ENCODE measurements at regions not wholly inside any gene's neighbourhood (a gene's known extent, or its start where the extent isn't known, plus 50 kb on each side); places are given as distances from the start of the nearest gene placed in this dataset.

GRCh38 chr4:33316033-33316432 lies 2595.9 kb downstream of the PCDH7 start:
- Mint-ChIP-seq H3K9me3 (no peaks in the 10 kb centered on the region), H3K36me3 (no peaks in the 10 kb centered on the region), H3K4me3 (no peak overlapping the region), H3K27ac (no peak overlapping the region), H3K27me3 (no peaks in the 10 kb centered on the region), H3K4me1 (ENCODE audit: unreplicated experiment) (no peaks in the 10 kb centered on the region)
- DNase-seq (ENCODE audit: extremely low spot score, unreplicated experiment) = no peak
- TF ChIP-seq CTCF (conservative IDR thresholded peaks at IDR 0.05) = no peak

- Mint-ChIP-seq H3K4me3 (no peak overlapping the region), H3K27me3 (no peaks in the 10 kb centered on the region), H3K4me1 (ENCODE audit: unreplicated experiment) (no peaks in the 10 kb centered on the region), H3K36me3 (no peaks in the 10 kb centered on the region), H3K9me3 (no peaks in the 10 kb centered on the region), H3K27ac (no peak overlapping the region)
- DNase-seq (ENCODE audit: extremely low spot score, unreplicated experiment) = no peak
- no peak for TF ChIP-seq CTCF (conservative IDR thresholded peaks at IDR 0.05)
These were observed 2596.4 kb downstream of the PCDH7 start for GRCh38 chr4:33316578-33316977.

- no peaks in the 10 kb centered on the region for H3K4me1 Mint-ChIP-seq (ENCODE audit: unreplicated experiment)
- H3K27ac Mint-ChIP-seq = no peak overlapping the region
- DNase-seq (ENCODE audit: extremely low spot score, unreplicated experiment) = no peak
- H3K27me3 Mint-ChIP-seq = no peaks in the 10 kb centered on the region
- no peaks in the 10 kb centered on the region for H3K36me3 Mint-ChIP-seq
- no peak overlapping the region for H3K4me3 Mint-ChIP-seq
- no peak for TF ChIP-seq CTCF (conservative IDR thresholded peaks at IDR 0.05)
- no peaks in the 10 kb centered on the region for H3K9me3 Mint-ChIP-seq
These were observed 2603.2 kb downstream of the PCDH7 start for GRCh38 chr4:33323393-33323792.

- TF ChIP-seq CTCF (conservative IDR thresholded peaks at IDR 0.05) = no peak
- H3K9me3 Mint-ChIP-seq = no peaks in the 10 kb centered on the region
These were observed 2614.2 kb downstream of the PCDH7 start for GRCh38 chr4:33334416-33334815.

GRCh38 chr4:33339762-33340161 lies 2619.6 kb downstream of the PCDH7 start:
- Mint-ChIP-seq H3K36me3 (no peaks in the 10 kb centered on the region), H3K4me1 (ENCODE audit: unreplicated experiment) (no peaks in the 10 kb centered on the region), H3K4me3 (no peak overlapping the region), H3K27me3 (no peaks in the 10 kb centered on the region), H3K9me3 (no peaks in the 10 kb centered on the region), H3K27ac (no peak overlapping the region)
- DNase-seq (ENCODE audit: extremely low spot score, unreplicated experiment) = no peak
- TF ChIP-seq CTCF (conservative IDR thresholded peaks at IDR 0.05) = no peak

More at GRCh38 chr4:33334416-33334815, 2614.2 kb downstream of the PCDH7 start:
- Mint-ChIP-seq H3K27ac (no peak overlapping the region), H3K4me3 (no peak overlapping the region), H3K27me3 (no peaks in the 10 kb centered on the region), H3K36me3 (no peaks in the 10 kb centered on the region), H3K4me1 (ENCODE audit: unreplicated experiment) (no peaks in the 10 kb centered on the region)
- no peak for DNase-seq (ENCODE audit: extremely low spot score, unreplicated experiment)

- H3K9me3 Mint-ChIP-seq = no peaks in the 10 kb centered on the region
- no peaks in the 10 kb centered on the region for H3K36me3 Mint-ChIP-seq
- no peak overlapping the region for H3K27ac Mint-ChIP-seq
- H3K4me1 Mint-ChIP-seq (ENCODE audit: unreplicated experiment) = no peaks in the 10 kb centered on the region
- H3K4me3 Mint-ChIP-seq = no peak overlapping the region
- no peaks in the 10 kb centered on the region for H3K27me3 Mint-ChIP-seq
- no peak for DNase-seq (ENCODE audit: extremely low spot score, unreplicated experiment)
- TF ChIP-seq CTCF (conservative IDR thresholded peaks at IDR 0.05) = no peak
These were observed 2620.0 kb downstream of the PCDH7 start for GRCh38 chr4:33340168-33340567.

Measured in type B pancreatic cell (in vitro differentiated cells).